ENCODE measurements at regions not wholly inside any gene's neighbourhood (a gene's known extent, or its start where the extent isn't known, plus 50 kb on each side); places are given as distances from the start of the nearest gene placed in this dataset.

DNA sequence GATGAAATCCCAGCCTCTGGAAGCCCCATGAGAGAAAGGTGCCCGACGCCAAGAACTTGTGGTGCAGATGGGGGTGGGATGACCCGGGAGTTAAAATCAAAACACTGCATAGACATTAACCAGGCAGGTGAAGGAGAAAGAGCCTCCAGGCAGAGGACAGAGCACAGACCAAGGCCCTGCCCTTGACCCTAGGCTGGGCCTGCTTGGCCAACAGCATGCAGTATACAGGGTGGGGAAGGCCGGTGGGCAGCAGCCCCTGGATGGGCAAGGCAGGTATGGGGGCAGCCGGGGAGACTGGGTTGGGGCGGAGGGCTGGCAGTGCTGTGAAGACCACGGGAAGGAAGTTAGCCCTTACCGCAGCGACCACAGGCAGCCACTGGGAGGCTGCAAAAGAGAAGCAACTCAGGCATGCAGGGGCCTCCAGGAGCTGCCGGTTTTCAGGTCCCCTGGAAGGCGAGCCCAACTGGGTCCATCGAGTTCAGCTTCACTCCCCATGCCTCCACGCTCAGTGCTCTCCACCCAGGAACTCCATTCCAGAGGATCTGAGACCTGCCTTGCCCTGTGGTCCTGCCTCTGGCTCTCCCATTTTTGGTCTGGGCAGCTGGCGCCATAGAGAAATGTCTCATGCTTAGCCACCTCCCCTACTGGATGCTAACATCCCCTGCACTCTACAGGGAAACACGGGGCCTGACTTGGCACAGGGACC, 81.2 kb downstream of the C16orf95 start:
- H4K20me1 ChIP-seq (ENCODE audit: insufficient read depth, poor library complexity, severe bottlenecking), result no peaks in the 10 kb centered on the region
- TF ChIP-seq EZH2 (IDR thresholded peaks at IDR 0.05; ENCODE audit: borderline replicate concordance), result no peak
- TF ChIP-seq, protein P1, sequence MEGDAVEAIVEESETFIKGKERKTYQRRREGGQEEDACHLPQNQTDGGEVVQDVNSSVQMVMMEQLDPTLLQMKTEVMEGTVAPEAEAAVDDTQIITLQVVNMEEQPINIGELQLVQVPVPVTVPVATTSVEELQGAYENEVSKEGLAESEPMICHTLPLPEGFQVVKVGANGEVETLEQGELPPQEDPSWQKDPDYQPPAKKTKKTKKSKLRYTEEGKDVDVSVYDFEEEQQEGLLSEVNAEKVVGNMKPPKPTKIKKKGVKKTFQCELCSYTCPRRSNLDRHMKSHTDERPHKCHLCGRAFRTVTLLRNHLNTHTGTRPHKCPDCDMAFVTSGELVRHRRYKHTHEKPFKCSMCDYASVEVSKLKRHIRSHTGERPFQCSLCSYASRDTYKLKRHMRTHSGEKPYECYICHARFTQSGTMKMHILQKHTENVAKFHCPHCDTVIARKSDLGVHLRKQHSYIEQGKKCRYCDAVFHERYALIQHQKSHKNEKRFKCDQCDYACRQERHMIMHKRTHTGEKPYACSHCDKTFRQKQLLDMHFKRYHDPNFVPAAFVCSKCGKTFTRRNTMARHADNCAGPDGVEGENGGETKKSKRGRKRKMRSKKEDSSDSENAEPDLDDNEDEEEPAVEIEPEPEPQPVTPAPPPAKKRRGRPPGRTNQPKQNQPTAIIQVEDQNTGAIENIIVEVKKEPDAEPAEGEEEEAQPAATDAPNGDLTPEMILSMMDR (IDR thresholded peaks at IDR 0.05; ENCODE audit: poor library complexity), result no peak
- TF ChIP-seq EZH2phosphoT487 (IDR thresholded peaks at IDR 0.05; ENCODE audit: low read depth, severe bottlenecking, unreplicated experiment), result no peak
- H3K9me3 ChIP-seq (ENCODE audit: low read depth), result no peaks in the 10 kb centered on the region
- H3K27ac ChIP-seq, result no peak overlapping the region
- 77% methylated on average over 15 of the region's 15 CpGs for WGBS (ENCODE audit: low lambda C conversion rate, missing lambda C conversion rate)
- H2AFZ ChIP-seq, result no peak overlapping the region
- no peaks in the 10 kb centered on the region for H3K36me3 ChIP-seq (replicated peaks; ENCODE audit: insufficient read depth, low read depth)
- no peaks in the 10 kb centered on the region for H3K27me3 ChIP-seq
- H3K4me1 ChIP-seq (ENCODE audit: insufficient read depth), result peaks cover 2% of the 10 kb centered on the region
- H3K9me2 ChIP-seq (replicated peaks; ENCODE audit: insufficient read depth), result no peaks in the 10 kb centered on the region
- no peak overlapping the region for H3K4me3 ChIP-seq
- H3K79me2 ChIP-seq, result no peaks in the 10 kb centered on the region
- DNase-seq (ENCODE audit: low spot score), result no peak
- H3K4me2 ChIP-seq, result no peak overlapping the region

DNA sequence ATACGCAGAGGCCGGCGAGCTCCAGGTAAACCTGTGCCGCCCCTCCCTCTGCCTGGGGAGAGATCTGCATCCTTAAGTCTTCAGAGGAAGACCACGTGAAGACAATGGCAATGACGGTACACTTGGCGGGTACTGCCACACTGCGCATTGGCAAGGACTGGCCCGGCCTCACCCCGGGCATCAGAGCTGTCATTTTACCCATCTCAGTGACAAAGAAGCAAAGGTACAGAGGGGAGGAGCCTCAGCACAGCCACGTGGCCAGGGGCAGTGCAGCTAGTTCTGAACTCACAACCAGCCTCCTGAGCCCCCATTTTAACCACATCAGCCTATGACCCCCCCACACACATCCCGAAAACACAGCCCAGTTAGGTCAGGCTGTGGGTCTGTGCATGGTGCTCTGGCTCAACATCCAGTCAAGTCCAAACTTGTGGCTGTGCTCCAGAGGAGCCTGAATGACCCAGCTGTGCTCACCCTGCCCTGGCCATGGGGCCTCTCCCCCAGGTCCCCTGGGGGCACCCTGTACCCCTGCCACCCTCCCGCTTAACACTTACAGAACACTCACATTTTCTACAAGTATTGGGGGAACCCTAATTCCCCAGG, 80.6 kb downstream of the C16orf95 start:
- no peak for TF ChIP-seq EZH2 (IDR thresholded peaks at IDR 0.05; ENCODE audit: borderline replicate concordance)
- TF ChIP-seq, protein P1 (IDR thresholded peaks at IDR 0.05; ENCODE audit: poor library complexity), result no peak
- no peak for TF ChIP-seq EZH2phosphoT487 (IDR thresholded peaks at IDR 0.05; ENCODE audit: low read depth, severe bottlenecking, unreplicated experiment)
- Histone ChIP-seq H2AFZ (no peak overlapping the region), H3K79me2 (no peaks in the 10 kb centered on the region), H3K36me3 (replicated peaks; ENCODE audit: insufficient read depth, low read depth) (no peaks in the 10 kb centered on the region), H3K9me3 (ENCODE audit: low read depth) (no peaks in the 10 kb centered on the region), H3K27ac (no peak overlapping the region), H3K27me3 (no peaks in the 10 kb centered on the region), H4K20me1 (ENCODE audit: insufficient read depth, poor library complexity, severe bottlenecking) (no peaks in the 10 kb centered on the region), H3K4me2 (no peak overlapping the region), H3K9me2 (replicated peaks; ENCODE audit: insufficient read depth) (no peaks in the 10 kb centered on the region), H3K4me1 (ENCODE audit: insufficient read depth) (peaks cover 8% of the 10 kb centered on the region), H3K4me3 (no peak overlapping the region)
- WGBS (ENCODE audit: low lambda C conversion rate, missing lambda C conversion rate), result 96% methylated on average over 13 of the region's 13 CpGs
- no peak for DNase-seq (ENCODE audit: low spot score)

DNA sequence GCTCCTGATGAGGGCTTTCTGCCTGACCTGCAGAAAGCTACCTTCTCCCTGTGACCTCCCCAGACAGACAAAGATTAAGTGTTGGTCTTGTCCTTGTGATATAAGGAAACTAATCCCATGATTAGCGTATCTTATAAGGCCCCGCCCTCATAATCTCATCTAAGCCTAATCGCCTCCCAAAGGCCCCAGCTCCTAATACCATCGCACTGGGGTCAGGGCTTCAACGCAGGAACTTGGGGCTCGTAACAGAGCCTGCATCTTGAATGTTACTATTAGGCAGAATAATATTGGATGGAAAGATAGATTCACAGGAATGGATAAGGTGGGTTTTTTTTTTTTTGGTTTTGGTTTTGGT, 78.9 kb downstream of the C16orf95 start:
- Histone ChIP-seq H3K9me3 (ENCODE audit: low read depth) (no peaks in the 10 kb centered on the region), H3K27ac (no peak overlapping the region), H3K4me3 (no peak overlapping the region), H4K20me1 (ENCODE audit: insufficient read depth, poor library complexity, severe bottlenecking) (no peaks in the 10 kb centered on the region), H3K9me2 (replicated peaks; ENCODE audit: insufficient read depth) (no peaks in the 10 kb centered on the region), H3K36me3 (replicated peaks; ENCODE audit: insufficient read depth, low read depth) (no peaks in the 10 kb centered on the region), H3K4me1 (ENCODE audit: insufficient read depth) (peaks cover 8% of the 10 kb centered on the region), H3K4me2 (no peak overlapping the region), H3K27me3 (no peaks in the 10 kb centered on the region), H3K79me2 (no peaks in the 10 kb centered on the region), H2AFZ (no peak overlapping the region)
- DNase-seq (ENCODE audit: low spot score), result no peak
- 92% methylated on average over 6 of the region's 6 CpGs for WGBS (ENCODE audit: low lambda C conversion rate, missing lambda C conversion rate)
- no peak for TF ChIP-seq EZH2phosphoT487 (IDR thresholded peaks at IDR 0.05; ENCODE audit: low read depth, severe bottlenecking, unreplicated experiment)
- TF ChIP-seq, protein P1 (IDR thresholded peaks at IDR 0.05; ENCODE audit: poor library complexity), result no peak
- TF ChIP-seq EZH2 (IDR thresholded peaks at IDR 0.05; ENCODE audit: borderline replicate concordance), result no peak

All from hepatocyte (in vitro differentiated cells).